ENCODE measurements at regions not wholly inside any gene's neighbourhood (a gene's known extent, or its start where the extent isn't known, plus 50 kb on each side); places are given as distances from the start of the nearest gene placed in this dataset.

- TF ChIP-seq CTCF (IDR thresholded peaks at IDR 0.05) = no peak
- TF ChIP-seq EZH2 (IDR thresholded peaks at IDR 0.05) = no peak
- TF ChIP-seq EZH2phosphoT487 (IDR thresholded peaks at IDR 0.05) = no peak
Measured at GRCh38 chr9:81499021-81499454, 190.3 kb downstream of the TLE1 start.

Data from neural progenitor cell (in vitro differentiated cells).